ENCODE measurements at regions not wholly inside any gene's neighbourhood (a gene's known extent, or its start where the extent isn't known, plus 50 kb on each side); places are given as distances from the start of the nearest gene placed in this dataset.

DNA sequence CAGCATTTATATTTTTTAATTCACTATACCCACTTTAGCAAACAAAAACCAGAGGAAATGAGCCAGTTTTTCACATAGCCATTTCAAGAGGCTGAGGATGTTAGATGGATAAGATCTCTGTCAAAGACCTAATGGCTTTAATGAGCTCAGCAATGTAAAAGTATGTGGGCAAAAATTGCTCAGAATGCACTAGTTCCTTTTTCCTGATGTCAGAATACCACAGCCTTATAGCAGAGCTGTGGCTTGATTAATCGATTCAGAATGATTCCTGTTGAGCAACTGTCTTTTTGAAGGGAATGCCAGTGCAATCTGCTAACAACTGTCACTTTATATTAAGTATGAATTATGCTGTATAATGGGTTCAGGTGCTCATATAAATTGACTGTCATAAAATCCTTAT, 100.6 kb upstream of the HIVEP1 start:
- TF ChIP-seq, protein P1, sequence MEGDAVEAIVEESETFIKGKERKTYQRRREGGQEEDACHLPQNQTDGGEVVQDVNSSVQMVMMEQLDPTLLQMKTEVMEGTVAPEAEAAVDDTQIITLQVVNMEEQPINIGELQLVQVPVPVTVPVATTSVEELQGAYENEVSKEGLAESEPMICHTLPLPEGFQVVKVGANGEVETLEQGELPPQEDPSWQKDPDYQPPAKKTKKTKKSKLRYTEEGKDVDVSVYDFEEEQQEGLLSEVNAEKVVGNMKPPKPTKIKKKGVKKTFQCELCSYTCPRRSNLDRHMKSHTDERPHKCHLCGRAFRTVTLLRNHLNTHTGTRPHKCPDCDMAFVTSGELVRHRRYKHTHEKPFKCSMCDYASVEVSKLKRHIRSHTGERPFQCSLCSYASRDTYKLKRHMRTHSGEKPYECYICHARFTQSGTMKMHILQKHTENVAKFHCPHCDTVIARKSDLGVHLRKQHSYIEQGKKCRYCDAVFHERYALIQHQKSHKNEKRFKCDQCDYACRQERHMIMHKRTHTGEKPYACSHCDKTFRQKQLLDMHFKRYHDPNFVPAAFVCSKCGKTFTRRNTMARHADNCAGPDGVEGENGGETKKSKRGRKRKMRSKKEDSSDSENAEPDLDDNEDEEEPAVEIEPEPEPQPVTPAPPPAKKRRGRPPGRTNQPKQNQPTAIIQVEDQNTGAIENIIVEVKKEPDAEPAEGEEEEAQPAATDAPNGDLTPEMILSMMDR (IDR thresholded peaks at IDR 0.05) = no peak
- TF ChIP-seq POLR2A (IDR thresholded peaks at IDR 0.05) = no peak

All from thyroid gland (tissue), 4 donors.